SK-N-SH treated with all-trans-retinoic acid at 6 μM for 48 hours (cell line): ENCODE measurements at regions not wholly inside any gene's neighbourhood (a gene's known extent, or its start where the extent isn't known, plus 50 kb on each side); places are given as distances from the start of the nearest gene placed in this dataset.

ENCODE experiments used
- ARNTL ChIP-seq: fragments of 450-650 bp; formaldehyde crosslinking; IDR thresholded peaks from 2 replicates; pipeline ENCODE4 v1.5.0; 2020; ENCODE audit warnings: low read depth, mild to moderate bottlenecking, moderate library complexity, borderline replicate concordance
- CSRNP3 ChIP-seq: fragments of 250-450 bp; sonication (Bioruptor Pico); IDR thresholded peaks from 2 replicates; pipeline ENCODE4 v1.5.1; 2021; ENCODE audit warnings: mild to moderate bottlenecking, moderate library complexity
- ISL1 ChIP-seq: fragments of 250-450 bp; sonication (Bioruptor Pico); IDR thresholded peaks from 2 replicates; pipeline ENCODE4 v2.1.2; 2022; ENCODE audit warnings: mild to moderate bottlenecking, moderate library complexity
- PATZ1 ChIP-seq: fragments of 250-450 bp; sonication (Bioruptor Pico); IDR thresholded peaks from 2 replicates; pipeline ENCODE4 v1.8.0; 2020; ENCODE audit warnings: mild to moderate bottlenecking, moderate library complexity, borderline replicate concordance
- PPARA ChIP-seq: fragments of 250-450 bp; sonication (Bioruptor Pico); IDR thresholded peaks from 2 replicates; pipeline ENCODE4 v1.5.0; 2020; ENCODE audit warnings: mild to moderate bottlenecking, borderline replicate concordance
- RARB ChIP-seq: fragments of 250-450 bp; sonication (Bioruptor Pico); IDR thresholded peaks from 2 replicates; pipeline ENCODE4 v1.8.0; 2021; ENCODE audit warnings: mild to moderate bottlenecking, moderate library complexity
- SNAI2 ChIP-seq: fragments of 250-450 bp; sonication (Bioruptor Pico); IDR thresholded peaks from 2 replicates; pipeline ENCODE4 v1.5.0; 2020; ENCODE audit warnings: mild to moderate bottlenecking, moderate library complexity
- ZFP3 ChIP-seq: fragments of 250-450 bp; sonication (Bioruptor Pico); IDR thresholded peaks from 2 replicates; pipeline ENCODE4 v1.5.0; 2020; ENCODE audit warnings: mild to moderate bottlenecking, moderate library complexity
- ZNF70 ChIP-seq: fragments of 450-650 bp; formaldehyde crosslinking; IDR thresholded peaks from 2 replicates; pipeline ENCODE4 v1.5.0; 2020; ENCODE audit warnings: mild to moderate bottlenecking, moderate library complexity
- ZNF8 ChIP-seq: fragments of 450-650 bp; formaldehyde crosslinking; IDR thresholded peaks from 2 replicates; pipeline ENCODE4 v1.5.0; 2020; ENCODE audit warnings: mild to moderate bottlenecking, moderate library complexity

GRCh38 chr3:56896357-56896756 lies 94.6 kb upstream of the ARHGEF3 start:
- TF ChIP-seq RARB (no peak), ZFP3 (CRISPR knock-in tag) (no peak), ISL1 (CRISPR knock-in tag) (no peak), CSRNP3 (no peak), ARNTL (no peak), ZNF8 (CRISPR knock-in tag) (no peak), ZNF70 (no peak), PPARA (no peak), SNAI2 (CRISPR knock-in tag) (no peak), PATZ1 (CRISPR knock-in tag) (no peak)
